ENCODE measurements at regions not wholly inside any gene's neighbourhood (a gene's known extent, or its start where the extent isn't known, plus 50 kb on each side); places are given as distances from the start of the nearest gene placed in this dataset.

DNA sequence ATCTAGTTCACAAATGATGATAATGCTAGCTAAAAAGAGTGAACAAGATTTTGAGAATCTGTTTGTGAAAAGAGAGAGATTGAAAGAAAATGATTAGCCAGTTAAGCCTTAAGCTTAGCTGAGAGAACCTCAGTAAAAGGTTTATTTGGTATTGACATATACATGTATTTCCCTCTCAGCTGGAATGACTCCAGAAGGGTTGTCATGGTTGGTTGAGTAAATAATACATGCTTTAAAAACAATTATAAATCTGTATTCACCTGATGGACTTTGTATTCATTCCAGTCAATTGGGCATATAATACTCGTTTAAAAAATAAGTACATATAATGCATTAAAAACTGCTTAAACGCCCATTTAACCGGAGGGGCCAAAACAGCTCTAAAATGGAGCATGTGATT is 181.4 kb downstream of the GRB14 start:
- DNase-seq (ENCODE audit: low spot score in 2 of 2): peak in 1 of 2 experiments; percentile 54
- in situ Hi-C loops (cut with MboI; ENCODE audit: low sequenced_read_pairs): no loop called here
- Histone ChIP-seq H3K9me3 (no peaks in the 10 kb centered on the region), H3K4me3 (no peak overlapping the region), H3K36me3 (replicated peaks) (no peaks in the 10 kb centered on the region), H3K27me3 (ENCODE audit: low read depth) (no peaks in the 10 kb centered on the region), H3K4me1 (peaks cover 22% of the 10 kb centered on the region)

DNA sequence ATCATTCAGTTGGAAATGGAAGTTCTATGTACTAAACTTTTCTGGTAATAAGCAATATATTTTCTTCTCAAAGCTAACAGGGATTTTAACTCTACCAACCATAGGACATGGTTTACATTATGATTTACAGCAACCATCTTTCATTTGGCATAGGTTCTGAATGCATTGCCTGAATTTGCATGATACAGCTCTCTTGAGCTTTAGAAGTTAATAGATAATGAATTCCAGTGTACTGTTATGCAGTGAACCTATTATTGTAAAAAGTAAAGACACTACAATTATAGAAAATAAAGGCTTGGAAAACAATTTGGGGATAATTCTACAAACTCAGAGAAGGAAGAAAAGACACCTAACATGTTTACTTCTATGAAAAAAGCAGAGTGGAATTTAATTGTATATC is 182.0 kb downstream of the GRB14 start:
- peak in 1 of 2 experiments; percentile 76 for DNase-seq (ENCODE audit: low spot score in 2 of 2)
- no peak overlapping the region for H3K4me3 ChIP-seq
- in situ Hi-C loops (cut with MboI; ENCODE audit: low sequenced_read_pairs): no loop called here

DNA sequence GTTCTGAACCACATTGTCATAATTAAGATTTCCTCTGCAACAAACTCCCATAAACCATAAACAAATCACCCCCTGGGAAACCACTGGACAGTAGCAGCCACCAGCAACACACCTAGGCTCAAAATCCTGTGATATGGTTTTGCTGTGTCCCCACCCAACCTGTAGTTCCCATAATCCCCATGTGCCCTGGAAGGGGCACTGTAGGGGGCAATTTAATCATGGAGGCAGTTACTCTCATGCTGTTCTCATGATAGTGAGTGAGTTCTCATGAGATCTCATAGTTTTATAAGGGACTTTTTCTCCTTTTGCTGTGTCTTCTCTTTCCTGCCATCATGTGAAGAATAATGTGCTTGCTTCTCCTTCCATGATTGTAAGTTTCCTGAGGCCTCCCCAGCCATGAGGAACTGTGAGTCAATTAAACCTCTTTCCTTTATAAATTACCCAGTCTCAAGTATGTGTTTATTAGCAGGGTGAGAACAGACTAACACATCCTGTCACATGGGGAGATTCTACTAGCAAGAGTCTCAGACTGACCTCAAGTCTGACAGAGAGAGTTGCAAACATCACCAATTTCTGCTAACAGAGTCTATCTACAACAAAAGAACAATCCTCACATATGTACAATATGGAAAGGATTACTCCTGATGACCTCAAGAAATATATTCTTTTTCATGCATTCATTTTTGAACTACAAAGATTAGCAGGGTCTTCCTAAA is 182.6 kb downstream of the GRB14 start:
- no peak overlapping the region for H3K4me3 ChIP-seq
- in situ Hi-C loops (cut with MboI; ENCODE audit: low sequenced_read_pairs): no loop called here
- H3K9me3 ChIP-seq: no peaks in the 10 kb centered on the region
- peak in 1 of 2 experiments; percentile 43 for DNase-seq (ENCODE audit: low spot score in 2 of 2)
- no peaks in the 10 kb centered on the region for H3K36me3 ChIP-seq (replicated peaks)
- H3K27me3 ChIP-seq (ENCODE audit: low read depth): no peaks in the 10 kb centered on the region
- H3K4me1 ChIP-seq: peaks cover 22% of the 10 kb centered on the region

More for the DNA sequence above, 182.0 kb downstream of the GRB14 start:
- Histone ChIP-seq H3K36me3 (replicated peaks) (no peaks in the 10 kb centered on the region), H3K4me1 (peaks cover 22% of the 10 kb centered on the region), H3K9me3 (no peaks in the 10 kb centered on the region), H3K27me3 (ENCODE audit: low read depth) (no peaks in the 10 kb centered on the region)

DNA sequence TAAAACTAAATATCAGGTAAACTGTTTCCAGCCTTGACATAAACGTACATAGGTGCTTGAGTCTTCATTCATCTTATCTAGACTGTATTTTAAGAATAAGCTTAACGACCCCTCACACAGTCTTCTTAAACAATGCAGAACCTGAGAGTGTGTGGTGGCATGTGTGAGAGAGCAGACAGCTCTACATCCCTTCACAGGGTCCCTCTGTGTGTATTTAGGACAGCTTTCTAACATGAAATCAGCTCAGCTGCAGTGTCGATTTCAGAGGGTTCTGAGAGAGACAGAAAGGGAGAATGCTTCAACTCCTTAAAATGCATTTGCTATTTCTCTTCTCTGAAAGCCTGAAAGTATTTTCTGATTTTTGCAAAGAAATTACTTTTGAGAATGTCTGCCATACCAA is 185.2 kb downstream of the GRB14 start:
- no peaks in the 10 kb centered on the region for H3K36me3 ChIP-seq (replicated peaks)
- no peak overlapping the region for H3K4me3 ChIP-seq
- no peaks in the 10 kb centered on the region for H3K9me3 ChIP-seq
- 0 out of 2 replicates have a peak, but pooled peaks cover 1% of the 10 kb centered on the region for H3K27me3 ChIP-seq (ENCODE audit: low read depth)
- H3K4me1 ChIP-seq: peaks cover 22% of the 10 kb centered on the region
- no peak for DNase-seq (ENCODE audit: low spot score in 2 of 2)
- in situ Hi-C loops (cut with MboI; ENCODE audit: low sequenced_read_pairs): no loop called here

DNA sequence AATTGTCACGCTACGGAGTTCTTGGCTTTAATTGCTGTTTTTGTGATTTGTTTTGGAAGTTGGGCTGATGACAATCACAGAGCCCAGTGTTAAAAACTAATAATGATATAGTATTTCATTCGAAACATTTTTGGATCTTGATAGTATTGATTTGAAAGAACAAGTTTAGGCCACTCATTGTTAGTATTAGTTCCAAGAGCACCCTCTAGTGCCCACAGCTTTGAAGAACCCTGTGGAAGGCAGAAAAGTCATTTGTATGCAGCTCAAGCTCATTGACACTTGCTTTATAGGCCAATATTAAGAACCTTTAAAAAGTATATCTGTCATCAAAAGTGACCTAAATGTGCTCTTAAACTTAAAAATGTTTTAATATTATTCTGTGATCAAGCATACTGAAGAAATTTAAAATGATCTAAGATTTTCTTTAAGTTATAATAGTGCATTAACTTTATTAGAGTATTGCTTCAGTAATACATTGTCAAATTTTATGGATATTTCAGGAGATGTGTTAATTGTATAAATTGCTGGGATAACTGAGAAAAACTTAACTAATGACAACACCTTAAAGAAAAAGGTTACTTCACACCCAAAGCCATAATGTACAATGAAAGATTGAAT is 191.0 kb downstream of the GRB14 start:
- peaks cover 9% of the 10 kb centered on the region; the same call in 1 of the 2 replicates for H3K27me3 ChIP-seq (ENCODE audit: low read depth)
- H3K36me3 ChIP-seq (replicated peaks): no peaks in the 10 kb centered on the region
- peak; percentile 60 to 67 for DNase-seq (ENCODE audit: low spot score in 2 of 2)
- in situ Hi-C loops (cut with MboI; ENCODE audit: low sequenced_read_pairs): no loop called here
- H3K9me3 ChIP-seq: no peaks in the 10 kb centered on the region
- no peak overlapping the region for H3K4me3 ChIP-seq
- no peaks in the 10 kb centered on the region for H3K4me1 ChIP-seq

DNA sequence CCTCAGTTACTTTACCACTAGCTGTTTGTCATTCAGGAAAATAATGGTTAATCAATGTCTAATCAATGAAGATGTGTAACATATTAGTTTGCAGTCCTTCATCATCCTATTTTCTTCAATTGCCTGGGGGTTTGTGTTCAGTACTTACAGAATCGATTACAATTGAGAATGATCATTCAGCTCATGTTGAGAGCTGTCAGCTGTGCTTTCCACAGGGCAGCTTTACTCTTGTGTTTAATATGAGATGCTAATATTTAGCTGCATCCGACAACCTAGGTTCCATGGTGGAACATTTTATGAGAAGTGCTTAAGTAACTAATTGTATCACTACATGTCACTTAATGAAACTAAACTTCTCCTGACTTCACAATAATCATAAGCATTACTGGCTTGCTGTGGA is 191.9 kb downstream of the GRB14 start:
- H3K27me3 ChIP-seq (ENCODE audit: low read depth): peaks cover 9% of the 10 kb centered on the region; the same call in 1 of the 2 replicates
- no peaks in the 10 kb centered on the region for H3K9me3 ChIP-seq
- no peaks in the 10 kb centered on the region for H3K4me1 ChIP-seq
- H3K36me3 ChIP-seq (replicated peaks): no peaks in the 10 kb centered on the region
- no peak overlapping the region for H3K4me3 ChIP-seq
- in situ Hi-C loops (cut with MboI; ENCODE audit: low sequenced_read_pairs): no loop called here
- DNase-seq (ENCODE audit: low spot score in 2 of 2): no peak

DNA sequence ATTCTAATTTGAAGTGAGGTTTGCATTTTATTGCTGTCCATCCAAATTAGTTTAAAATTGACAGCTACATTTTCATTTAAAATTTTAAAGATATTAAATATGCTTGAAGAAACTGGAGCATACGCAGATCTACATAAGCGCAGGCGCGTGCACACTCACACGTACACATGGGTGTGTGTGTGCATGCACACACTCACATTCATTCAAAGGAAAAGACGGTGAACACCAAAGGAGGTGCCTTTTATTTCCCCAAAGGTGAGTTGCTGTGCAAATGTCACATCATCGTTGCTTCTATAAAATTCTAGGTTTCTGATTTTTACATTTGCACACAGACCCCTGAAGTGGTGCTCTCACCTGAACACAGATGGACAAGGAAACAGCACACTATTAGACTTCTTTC is 194.2 kb downstream of the GRB14 start:
- peaks cover 9% of the 10 kb centered on the region; the same call in 1 of the 2 replicates for H3K27me3 ChIP-seq (ENCODE audit: low read depth)

DNA sequence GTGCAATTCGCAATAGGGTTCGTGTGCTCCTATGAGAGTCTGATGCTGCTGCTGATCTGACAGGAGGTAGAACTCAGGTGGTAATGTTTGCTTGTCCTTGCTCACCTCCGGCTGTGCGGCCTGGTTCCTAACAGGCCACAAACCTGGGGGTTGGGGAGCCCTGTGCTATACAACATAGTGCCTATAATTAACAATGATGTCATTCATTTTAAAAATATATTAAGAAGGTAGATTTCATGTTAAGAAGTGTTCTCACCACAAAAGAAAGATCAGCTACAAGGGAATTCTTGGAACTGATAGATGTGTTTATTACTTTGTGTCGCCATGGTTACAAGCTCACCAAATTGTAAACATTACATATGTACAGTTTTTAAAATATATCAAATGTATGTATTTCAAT is 200.5 kb downstream of the GRB14 start:
- no peak for DNase-seq (ENCODE audit: low spot score in 2 of 2)
- Histone ChIP-seq H3K4me1 (no peaks in the 10 kb centered on the region), H3K27me3 (ENCODE audit: low read depth) (no peaks in the 10 kb centered on the region), H3K9me3 (no peaks in the 10 kb centered on the region), H3K4me3 (no peak overlapping the region), H3K36me3 (replicated peaks) (no peaks in the 10 kb centered on the region)
- in situ Hi-C loops (cut with MboI; ENCODE audit: low sequenced_read_pairs): no loop called here

More for the DNA sequence above, 194.2 kb downstream of the GRB14 start:
- Histone ChIP-seq H3K9me3 (no peaks in the 10 kb centered on the region), H3K4me3 (no peak overlapping the region), H3K4me1 (no peaks in the 10 kb centered on the region), H3K36me3 (replicated peaks) (no peaks in the 10 kb centered on the region)
- in situ Hi-C loops (cut with MboI; ENCODE audit: low sequenced_read_pairs): no loop called here
- no peak for DNase-seq (ENCODE audit: low spot score in 2 of 2)

DNA sequence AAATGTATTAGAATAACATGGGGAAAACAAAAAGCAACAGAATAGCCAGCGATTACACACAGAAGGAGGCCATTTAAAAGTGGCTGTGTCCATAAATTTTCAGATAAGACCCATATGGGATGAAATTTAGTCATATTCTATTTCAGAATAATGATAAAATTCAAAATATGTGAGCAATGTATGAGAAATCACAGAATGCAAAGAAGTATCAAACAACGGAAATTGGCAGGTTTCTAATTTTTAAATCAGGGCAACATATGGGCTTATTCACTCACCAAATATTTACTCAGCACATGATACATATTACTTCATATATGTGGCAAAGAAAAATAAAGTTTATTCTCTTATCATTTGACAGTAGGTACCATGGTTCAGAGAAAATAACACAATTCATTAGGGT is 208.5 kb downstream of the GRB14 start:
- in situ Hi-C loops (cut with MboI; ENCODE audit: low sequenced_read_pairs): no loop called here
- Histone ChIP-seq H3K9me3 (no peaks in the 10 kb centered on the region), H3K4me1 (no peaks in the 10 kb centered on the region), H3K4me3 (no peak overlapping the region), H3K27me3 (ENCODE audit: low read depth) (no peaks in the 10 kb centered on the region), H3K36me3 (replicated peaks) (no peaks in the 10 kb centered on the region)
- DNase-seq (ENCODE audit: low spot score in 2 of 2): no peak

DNA sequence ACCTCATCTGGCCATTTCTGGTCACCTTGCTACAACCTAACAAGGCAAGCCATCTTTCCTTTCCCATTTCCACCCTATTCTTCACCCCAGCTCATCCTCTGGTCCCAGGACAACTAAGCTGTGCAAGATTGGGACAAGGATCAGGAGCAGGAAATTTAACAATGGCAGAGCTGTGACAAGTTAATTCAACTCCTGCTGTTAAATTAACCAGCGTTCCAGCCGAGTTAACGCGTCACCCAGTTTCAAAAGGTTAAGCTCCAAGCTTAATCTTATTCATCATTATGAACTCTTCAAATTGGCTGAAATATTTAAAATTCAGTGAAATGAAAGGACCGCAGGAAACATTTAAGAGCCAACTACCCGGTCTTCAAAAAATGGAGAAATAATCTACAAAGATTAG is 231.9 kb downstream of the GRB14 start:
- Histone ChIP-seq H3K9me3 (no peaks in the 10 kb centered on the region), H3K4me1 (no peaks in the 10 kb centered on the region), H3K27me3 (ENCODE audit: low read depth) (peaks cover 7% of the 10 kb centered on the region; the same call in 1 of the 2 replicates), H3K36me3 (replicated peaks) (no peaks in the 10 kb centered on the region), H3K4me3 (no peak overlapping the region)
- no peak for DNase-seq (ENCODE audit: low spot score in 2 of 2)
- in situ Hi-C loops (cut with MboI; ENCODE audit: low sequenced_read_pairs): no loop called here

DNA sequence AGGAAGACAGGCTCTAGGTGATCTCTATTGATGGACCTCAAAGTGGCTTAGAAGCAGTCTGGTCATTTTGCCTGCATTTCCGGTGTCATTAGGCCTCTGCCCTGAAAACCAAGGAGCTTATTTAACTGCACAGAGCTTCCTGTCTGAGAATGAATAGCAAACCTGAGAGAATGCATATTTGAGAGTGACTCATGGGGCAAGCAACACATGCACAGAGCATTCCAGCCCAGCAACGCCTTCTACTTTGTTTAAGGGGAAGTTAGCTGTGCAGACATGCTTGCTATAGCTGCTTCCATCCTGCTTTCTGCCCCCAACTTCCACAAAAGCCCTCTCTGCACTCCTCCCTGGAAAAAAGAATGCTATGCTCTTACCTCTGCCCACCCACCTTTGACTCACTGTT is 232.8 kb downstream of the GRB14 start:
- peaks cover 7% of the 10 kb centered on the region; the same call in 1 of the 2 replicates for H3K27me3 ChIP-seq (ENCODE audit: low read depth)
- H3K4me3 ChIP-seq: no peak overlapping the region
- in situ Hi-C loops (cut with MboI; ENCODE audit: low sequenced_read_pairs): no loop called here
- no peak for DNase-seq (ENCODE audit: low spot score in 2 of 2)
- no peaks in the 10 kb centered on the region for H3K4me1 ChIP-seq
- no peaks in the 10 kb centered on the region for H3K9me3 ChIP-seq
- no peaks in the 10 kb centered on the region for H3K36me3 ChIP-seq (replicated peaks)

DNA sequence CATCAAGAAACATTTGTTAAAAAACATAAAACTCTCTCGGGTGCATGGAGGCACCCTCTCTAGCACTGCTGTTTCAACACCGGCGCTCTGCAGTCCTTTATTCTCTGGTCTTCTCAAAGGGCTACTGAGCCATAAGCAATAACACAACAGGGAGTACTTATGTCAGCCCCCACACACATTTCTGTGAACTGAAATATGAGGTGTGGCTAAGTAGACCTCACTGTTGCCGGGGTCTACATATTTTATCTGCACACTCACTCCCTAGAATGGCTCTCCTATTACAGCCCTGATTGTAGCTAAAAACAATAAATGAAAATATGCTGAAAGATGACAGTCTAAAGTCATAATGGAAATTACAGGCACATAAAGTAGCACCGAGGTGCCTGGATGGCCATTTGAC is 235.1 kb downstream of the GRB14 start:
- no peak overlapping the region for H3K4me3 ChIP-seq
- H3K4me1 ChIP-seq: no peaks in the 10 kb centered on the region
- no peaks in the 10 kb centered on the region for H3K36me3 ChIP-seq (replicated peaks)
- peaks cover 7% of the 10 kb centered on the region; the same call in 1 of the 2 replicates for H3K27me3 ChIP-seq (ENCODE audit: low read depth)
- in situ Hi-C loops (cut with MboI; ENCODE audit: low sequenced_read_pairs): no loop called here
- no peak for DNase-seq (ENCODE audit: low spot score in 2 of 2)
- H3K9me3 ChIP-seq: no peaks in the 10 kb centered on the region

DNA sequence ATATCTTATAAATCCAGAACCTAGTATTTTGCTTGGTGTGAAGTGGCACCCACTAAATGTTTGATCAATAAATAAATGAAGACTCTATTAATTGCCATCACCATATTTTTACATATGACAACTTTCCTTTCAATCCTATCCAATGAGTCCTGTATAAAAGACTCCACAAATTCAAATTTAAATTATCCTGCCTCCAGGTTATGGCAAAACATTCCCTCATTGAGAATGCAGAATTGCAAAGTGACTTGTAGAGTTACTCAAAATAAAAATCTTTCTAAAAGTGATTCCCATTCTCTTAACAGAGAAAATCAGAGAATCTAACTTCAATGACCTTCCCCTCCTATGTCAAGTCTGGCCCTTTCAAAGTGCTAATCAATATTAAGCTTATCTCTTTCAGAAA is 236.8 kb downstream of the GRB14 start:
- in situ Hi-C loops (cut with MboI; ENCODE audit: low sequenced_read_pairs): no loop called here
- Histone ChIP-seq H3K4me1 (no peaks in the 10 kb centered on the region), H3K36me3 (replicated peaks) (no peaks in the 10 kb centered on the region), H3K27me3 (ENCODE audit: low read depth) (peaks cover 4% of the 10 kb centered on the region; the same call in 1 of the 2 replicates), H3K9me3 (no peaks in the 10 kb centered on the region), H3K4me3 (no peak overlapping the region)
- no peak for DNase-seq (ENCODE audit: low spot score in 2 of 2)

DNA sequence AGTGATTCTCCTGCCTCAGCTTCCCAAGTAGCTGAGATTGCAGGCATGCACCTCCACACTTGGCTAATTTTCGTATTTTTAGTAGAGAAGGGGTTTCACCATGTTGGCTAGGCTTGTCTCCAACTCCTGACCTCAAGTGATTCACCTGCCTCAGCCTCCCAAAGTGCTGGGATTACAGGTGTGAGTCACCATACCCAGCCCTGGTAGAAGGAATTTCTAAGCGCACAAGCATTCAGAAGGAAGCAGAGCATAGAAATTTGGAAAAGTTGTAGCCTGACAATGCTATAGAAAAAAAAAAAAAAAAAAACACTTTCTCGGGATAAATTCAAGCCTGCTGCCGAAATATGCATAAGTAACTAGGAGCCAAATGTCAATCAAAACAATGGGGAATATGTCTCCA is 249.4 kb downstream of the GRB14 start:
- no peak overlapping the region for H3K4me3 ChIP-seq
- H3K9me3 ChIP-seq: no peaks in the 10 kb centered on the region
- no peaks in the 10 kb centered on the region for H3K36me3 ChIP-seq (replicated peaks)
- peaks cover 4% of the 10 kb centered on the region; the same call in 1 of the 2 replicates for H3K27me3 ChIP-seq (ENCODE audit: low read depth)
- no peak for DNase-seq (ENCODE audit: low spot score in 2 of 2)
- H3K4me1 ChIP-seq: no peaks in the 10 kb centered on the region
- in situ Hi-C loops (cut with MboI; ENCODE audit: low sequenced_read_pairs): no loop called here
